CD4-positive, alpha-beta T cell treated with Interleukin-17A for 1 hour (primary cell): ENCODE measurements at regions not wholly inside any gene's neighbourhood (a gene's known extent, or its start where the extent isn't known, plus 50 kb on each side); places are given as distances from the start of the nearest gene placed in this dataset.
"Not testable (repeated sequence)": the region's sequence is repeated elsewhere in the genome, so short reads cannot be mapped to it uniquely, and the experiment has no call there.

Source experiments
- DNase-seq: peaks from one replicate; pipeline ENCODE4 v3.0.0-alpha.2; 2020

GRCh38 chr22:46026899-46027210 lies 49.9 kb upstream of the WNT7B start:
- no peak for DNase-seq

- no peak for DNase-seq
Measured at GRCh38 chr22:46027211-46028105, 50.5 kb upstream of the WNT7B start.

DNA sequence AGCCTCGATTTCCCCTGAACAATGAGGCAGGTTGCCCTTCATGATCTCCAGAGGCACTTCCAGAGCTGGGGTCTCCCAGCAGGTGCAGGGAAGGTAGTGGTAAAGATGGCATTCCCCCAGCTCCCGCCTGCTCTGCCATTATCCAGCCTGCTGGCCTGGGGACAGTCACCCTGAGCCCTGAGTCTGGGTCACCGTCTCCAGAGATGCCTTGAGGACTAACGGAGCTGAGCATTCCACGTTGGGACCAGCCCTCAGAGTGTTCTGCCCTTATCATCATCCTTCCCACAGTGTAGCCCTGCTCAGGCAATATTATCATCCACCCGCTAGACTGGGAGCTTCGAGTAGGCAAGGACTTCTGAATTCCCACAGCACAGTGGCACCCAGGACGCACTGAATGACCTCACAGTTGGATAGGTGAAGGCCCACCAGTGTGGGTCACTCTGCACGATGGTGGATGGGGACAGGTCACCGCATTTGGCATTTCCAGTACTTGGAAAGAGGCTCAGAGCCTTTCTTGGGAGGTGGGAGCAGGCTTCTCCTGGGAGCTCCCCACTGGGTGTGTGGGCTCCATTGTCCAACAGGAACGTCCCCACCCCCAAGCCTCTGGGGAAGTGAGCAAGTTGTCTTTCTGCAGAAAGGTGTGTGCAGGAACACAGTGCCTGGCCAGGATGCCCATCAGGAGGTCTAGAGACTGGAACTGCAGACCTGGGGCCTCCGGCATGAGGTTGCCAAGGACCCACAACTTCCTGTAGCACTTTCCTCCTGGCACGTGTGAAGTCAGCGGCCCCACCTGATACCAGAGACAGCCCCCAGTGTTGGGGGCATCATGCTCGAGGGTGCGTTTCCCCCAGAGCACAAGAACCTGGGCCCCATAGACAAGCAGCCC lies 51.4 kb upstream of the WNT7B start:
- no peak for DNase-seq

DNA sequence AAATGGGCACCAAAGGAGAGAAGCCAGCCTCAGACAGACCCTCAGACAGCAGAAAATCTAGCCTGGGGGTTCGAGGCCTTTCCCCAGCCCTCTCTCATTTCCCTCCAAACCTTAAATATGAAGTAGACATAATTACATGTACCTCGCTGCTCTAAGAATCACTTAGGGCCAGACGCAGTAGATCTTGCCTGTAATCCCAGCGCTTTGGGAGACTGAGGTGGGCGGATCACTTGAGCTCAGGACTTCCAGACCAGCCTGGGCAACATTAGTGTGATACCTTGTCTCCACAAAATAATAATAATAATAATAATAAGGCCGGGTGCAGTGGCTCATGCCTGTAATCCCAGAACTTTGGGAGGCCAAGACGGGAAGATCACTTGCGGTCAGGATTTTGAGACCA lies 52.1 kb upstream of the WNT7B start:
- DNase-seq, result no peak

DNA sequence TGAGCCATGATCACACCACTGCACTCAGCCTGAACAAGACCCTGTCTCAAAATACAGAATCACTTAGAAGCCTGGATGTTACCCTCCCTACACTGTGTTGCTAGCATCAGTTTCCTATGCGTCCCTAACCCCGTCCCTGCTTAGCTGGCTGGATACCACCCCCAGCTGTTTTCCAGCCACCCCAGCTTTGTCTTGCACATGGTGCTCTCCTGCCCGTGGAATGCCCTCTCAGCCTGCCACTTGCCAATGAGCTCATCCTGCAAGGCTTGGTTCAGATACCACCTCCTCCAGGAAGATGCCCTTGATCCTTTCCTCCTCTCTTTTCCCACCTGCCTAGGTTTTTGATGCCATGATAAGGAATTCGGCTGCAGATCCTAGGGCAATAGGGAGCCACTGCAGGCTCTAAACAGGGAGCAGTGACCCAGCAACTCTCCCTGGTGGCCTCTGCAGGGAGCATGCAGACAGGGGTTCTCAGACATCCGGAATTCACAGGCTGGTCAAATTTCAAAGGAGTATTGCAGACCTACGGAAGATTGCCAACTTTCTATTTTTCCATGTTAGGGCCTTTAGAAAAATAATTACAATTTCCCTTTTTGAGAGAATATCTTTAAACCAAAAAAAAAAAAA lies 52.7 kb upstream of the WNT7B start:
- DNase-seq, result no peak

- DNase-seq, result no peak
Measured at GRCh38 chr22:46030231-46030880, 53.4 kb upstream of the WNT7B start.

DNA sequence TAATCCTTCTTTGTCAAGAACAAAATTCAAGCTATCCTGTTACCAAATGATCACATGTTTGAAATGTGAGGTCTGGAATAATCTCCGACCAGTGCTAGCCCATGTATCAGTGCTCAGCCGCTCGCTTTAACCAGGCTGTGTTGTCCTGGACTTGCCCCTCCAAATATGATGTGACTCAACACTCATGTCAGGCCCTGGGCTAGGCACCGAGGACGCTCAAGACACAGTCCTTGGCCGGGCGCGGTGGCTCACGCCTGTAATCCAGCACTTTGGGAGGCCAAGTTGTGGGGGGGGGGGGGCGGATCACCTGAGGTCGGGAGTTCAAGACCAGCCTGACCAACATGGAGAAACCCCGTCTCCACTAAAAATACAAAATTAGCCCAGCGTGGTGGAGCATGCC lies 54.1 kb upstream of the WNT7B start:
- DNase-seq, result no peak

DNA sequence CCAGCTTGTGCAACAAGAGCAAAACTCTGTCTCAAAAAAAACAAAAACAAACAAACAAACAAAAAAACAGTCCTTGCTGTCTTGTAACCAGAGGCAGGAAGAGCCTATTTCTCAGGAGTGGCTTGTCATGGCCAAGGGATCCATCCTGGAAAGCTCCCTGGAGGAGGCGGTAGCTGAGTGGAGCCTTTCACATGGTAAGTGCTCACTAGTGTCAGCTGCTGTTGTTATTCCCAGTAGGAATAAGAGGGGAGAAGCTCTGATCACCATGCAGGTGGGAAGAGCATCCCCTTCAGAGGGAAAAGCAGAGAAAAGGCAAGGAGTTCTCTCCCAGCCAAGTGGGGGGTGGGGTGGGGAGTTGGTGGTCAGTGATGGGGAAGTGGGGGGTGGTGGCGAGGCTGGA lies 54.6 kb upstream of the WNT7B start:
- no peak for DNase-seq

DNA sequence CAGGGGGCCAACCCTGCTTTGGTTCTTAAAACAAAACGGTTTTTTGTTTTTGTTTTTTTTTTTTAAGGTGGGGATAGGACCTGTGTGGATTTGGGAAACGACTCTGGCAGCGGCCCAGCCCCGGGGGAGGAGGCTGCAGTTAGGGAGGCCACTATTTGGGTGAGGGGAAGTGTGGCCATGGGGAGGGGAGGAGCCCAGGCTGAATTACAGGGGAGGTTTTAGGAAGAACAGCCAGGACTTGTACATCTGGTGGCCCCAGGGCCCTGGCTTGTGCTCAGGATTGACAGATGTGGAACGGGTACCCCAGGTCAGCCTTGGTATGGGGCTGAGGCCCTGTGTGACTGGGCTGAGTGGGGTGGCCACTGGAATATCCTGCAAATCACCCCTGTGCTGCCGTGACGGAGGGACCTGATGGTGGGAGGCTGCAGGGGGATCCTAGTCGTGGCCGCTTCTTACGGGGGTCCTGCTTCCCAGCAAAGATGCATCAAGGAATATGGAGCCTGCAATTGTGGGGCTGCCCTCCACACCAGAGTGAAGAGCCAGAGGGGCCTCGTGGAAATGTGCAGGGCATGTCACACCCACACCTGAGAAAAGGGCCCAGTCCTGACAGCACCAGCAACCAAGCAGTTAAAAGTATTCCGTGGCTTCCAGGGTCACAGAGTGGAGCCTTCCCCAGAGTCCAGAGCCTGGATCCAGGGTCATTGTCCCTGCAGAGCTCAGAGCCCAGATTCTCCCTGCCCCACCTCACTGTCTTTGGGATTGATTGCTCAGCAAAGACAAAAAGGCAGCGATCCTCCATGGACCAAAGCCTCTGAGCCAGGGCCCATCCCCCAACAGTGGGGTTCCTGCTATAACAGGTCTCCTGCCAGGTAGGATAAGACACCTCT lies 55.2 kb upstream of the WNT7B start:
- no peak for DNase-seq

GRCh38 chr22:46033256-46034200 lies 56.6 kb upstream of the WNT7B start:
- DNase-seq, result no peak

- not testable (repeated sequence) for DNase-seq
Measured at GRCh38 chr22:46034480-46034879, 57.5 kb upstream of the WNT7B start.

DNA sequence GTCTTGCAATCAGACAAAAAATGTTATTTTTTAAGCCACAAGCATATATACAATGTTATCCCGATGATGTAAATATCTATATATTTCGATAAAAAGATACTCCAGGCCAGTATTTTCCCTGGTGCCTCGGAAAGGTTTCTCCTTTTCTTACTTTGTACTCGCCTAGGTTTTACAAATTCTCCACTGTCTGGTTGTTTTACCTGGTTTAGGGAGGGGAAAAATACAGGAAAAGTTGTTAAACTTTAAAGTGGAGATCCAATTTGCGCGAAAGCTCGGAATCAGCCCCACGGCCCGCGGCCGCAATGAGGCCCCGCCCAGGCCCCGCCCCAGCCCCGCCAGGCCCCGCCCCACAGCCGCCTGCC lies 58.4 kb upstream of the WNT7B start:
- DNase-seq, result no peak

GRCh38 chr22:46035742-46036557 lies 59.0 kb upstream of the WNT7B start:
- peak; percentile 100 for DNase-seq

GRCh38 chr22:46036558-46037408 lies 59.8 kb upstream of the WNT7B start:
- DNase-seq, result peak; percentile 74

DNA sequence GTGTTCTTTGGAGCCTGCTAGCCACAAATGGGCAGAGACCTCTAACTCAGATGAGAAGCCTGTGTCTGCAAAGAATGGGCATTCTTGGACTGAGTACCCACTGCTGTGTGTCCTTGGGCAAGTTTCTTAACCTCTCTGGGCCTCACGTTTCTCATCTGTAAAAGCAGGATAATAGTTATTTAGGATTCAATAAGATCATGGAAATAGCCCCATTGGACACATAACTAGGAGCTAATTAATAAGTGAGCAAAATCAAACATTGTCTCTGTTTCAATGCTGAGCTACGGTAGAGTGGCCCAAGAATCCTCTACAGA lies 61.2 kb upstream of the WNT7B start:
- DNase-seq, result no peak

- no peak for DNase-seq
Measured at GRCh38 chr22:46038516-46039430, 61.8 kb upstream of the WNT7B start.

DNA sequence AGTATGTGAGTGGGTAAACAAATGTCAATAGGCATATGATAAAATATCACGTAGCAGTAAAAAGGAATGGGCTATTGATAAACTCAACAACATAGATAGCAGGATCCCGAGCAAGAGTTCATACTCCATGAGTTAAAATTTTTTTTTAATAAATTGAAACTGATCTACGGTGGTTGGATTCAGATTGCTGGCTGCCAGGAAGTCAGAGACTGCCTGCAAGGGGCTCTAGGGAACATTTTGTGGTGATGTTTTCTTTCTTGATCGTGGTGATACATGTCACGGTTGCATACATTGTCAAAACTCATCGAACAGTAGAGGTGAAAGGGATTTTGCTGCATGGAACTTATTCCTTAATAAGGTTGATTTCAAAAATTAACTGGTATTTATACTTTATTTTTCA lies 62.6 kb upstream of the WNT7B start:
- no peak for DNase-seq
